Endodermal cell (in vitro differentiated cells): ENCODE measurements at regions not wholly inside any gene's neighbourhood (a gene's known extent, or its start where the extent isn't known, plus 50 kb on each side); places are given as distances from the start of the nearest gene placed in this dataset.

Source experiments
- DNase-seq: peaks from one replicate; pipeline ENCODE4 v3.0.0-alpha.2; 2017
- H3K27ac ChIP-seq: 2 replicates; pipeline ENCODE4 v1.5.1; 2013; ENCODE audit warnings: mild to moderate bottlenecking, low read depth, low read length, moderate library complexity
- H3K27me3 ChIP-seq: 2 replicates; pipeline ENCODE4 v1.6.1; 2013; ENCODE audit warnings: mild to moderate bottlenecking, low read length, moderate library complexity; ENCODE audit not compliant: insufficient read depth, control insufficient read depth, poor library complexity, severe bottlenecking
- H3K36me3 ChIP-seq: 2 replicates; pipeline ENCODE4 v1.7.0; 2013; ENCODE audit warnings: mild to moderate bottlenecking, low read length, moderate library complexity; ENCODE audit not compliant: control insufficient read depth, insufficient read depth
- H3K4me1 ChIP-seq: one replicate; pipeline ENCODE4 v1.7.0; 2013; ENCODE audit warnings: low read length; ENCODE audit not compliant: control insufficient read depth, insufficient read depth
- H3K4me3 ChIP-seq: 2 replicates; pipeline ENCODE4 v1.5.1; 2013; ENCODE audit warnings: mild to moderate bottlenecking, low read length, moderate library complexity
- H3K9ac ChIP-seq: 2 replicates; pipeline ENCODE4 v1.6.1; 2013; ENCODE audit warnings: mild to moderate bottlenecking, low read length, moderate library complexity; ENCODE audit not compliant: poor library complexity, severe bottlenecking; ENCODE audit errors: extremely low read depth
- H3K9me3 ChIP-seq: 2 replicates; pipeline ENCODE4 v1.6.1; 2013; ENCODE audit warnings: mild to moderate bottlenecking, low read length, moderate library complexity; ENCODE audit not compliant: control insufficient read depth
- H3K27ac Mint-ChIP-seq: 2 replicates; pipeline ENCODE4 v1.8.0; 2020; ENCODE audit warnings: mixed read lengths
- H3K27me3 Mint-ChIP-seq: 2 replicates; pipeline ENCODE4 v1.8.0; 2021; ENCODE audit warnings: mild to moderate bottlenecking, mixed read lengths; ENCODE audit not compliant: insufficient read depth
- H3K36me3 Mint-ChIP-seq: 2 replicates; pipeline ENCODE4 v1.8.0; 2020; ENCODE audit warnings: low read depth, mixed read lengths
- H3K4me1 Mint-ChIP-seq: 2 replicates; pipeline ENCODE4 v1.8.0; 2020; ENCODE audit warnings: mixed read lengths
- H3K4me3 Mint-ChIP-seq: 2 replicates; pipeline ENCODE4 v1.8.0; 2020; ENCODE audit warnings: mild to moderate bottlenecking, moderate library complexity, mixed read lengths
- H3K9me3 Mint-ChIP-seq: 2 replicates; pipeline ENCODE4 v1.8.0; 2020; ENCODE audit warnings: mild to moderate bottlenecking, mixed read lengths
- CTCF ChIP-seq: fragments of 200-600 bp; sonication (generic); conservative IDR thresholded peaks from 2 replicates; pipeline ENCODE4 v1.5.0; 2021; ENCODE audit warnings: antibody characterized with exemption, mild to moderate bottlenecking
- whole genome bisulfite sequencing, 2 experiments: methylation state at CpG; one replicate each; pipeline versions ENCODE4 v1.1.5 to v1.1.7; 2013; ENCODE audit warnings: missing lambda C conversion rate in 2 of 2, mixed read lengths in 1 of 2; ENCODE audit not compliant: insufficient coverage in 1 of 2, insufficient read length in 1 of 2; 5-methylcytosine and 5-hydroxymethylcytosine counted together

GRCh38 chr2:65957454-65957853 lies 477.5 kb upstream of the MEIS1 start:
- Histone ChIP-seq H3K27me3 (peaks cover 49% of the 10 kb centered on the region), H3K27ac (no peak overlapping the region), H3K9me3 (peaks cover 9% of the 10 kb centered on the region), H3K4me3 (no peak overlapping the region), H3K36me3 (no peaks in the 10 kb centered on the region), H3K4me1 (peaks cover 8% of the 10 kb centered on the region), H3K9ac (no peak overlapping the region)
- Mint-ChIP-seq H3K9me3 (peaks cover 2% of the 10 kb centered on the region), H3K27me3 (peaks cover 67% of the 10 kb centered on the region), H3K4me3 (no peak overlapping the region), H3K27ac (no peak overlapping the region), H3K4me1 (peaks cover 23% of the 10 kb centered on the region), H3K36me3 (no peaks in the 10 kb centered on the region)
- peak; percentile 61 for DNase-seq
- 81 to 100% methylated on average over 1 to 2 of the region's 2 CpGs for WGBS, 2 experiments
- no peak for TF ChIP-seq CTCF

GRCh38 chr2:65955259-65955658 lies 479.7 kb upstream of the MEIS1 start:
- H3K4me3 Mint-ChIP-seq: no peak overlapping the region
- no peak for TF ChIP-seq CTCF
- Histone ChIP-seq H3K27ac (no peak overlapping the region), H3K9me3 (peaks cover 9% of the 10 kb centered on the region), H3K4me1 (peaks cover 8% of the 10 kb centered on the region), H3K9ac (no peak overlapping the region), H3K36me3 (no peaks in the 10 kb centered on the region), H3K4me3 (no peak overlapping the region), H3K27me3 (peaks cover 70% of the 10 kb centered on the region)
- no peak overlapping the region for H3K27ac Mint-ChIP-seq
- WGBS, 2 experiments: 86 to 89% methylated on average over 2 of the region's 2 CpGs
- H3K4me1 Mint-ChIP-seq: peaks cover 25% of the 10 kb centered on the region
- no peaks in the 10 kb centered on the region for H3K36me3 Mint-ChIP-seq
- DNase-seq: no peak
- H3K27me3 Mint-ChIP-seq: peaks cover 69% of the 10 kb centered on the region
- H3K9me3 Mint-ChIP-seq: peaks cover 2% of the 10 kb centered on the region

- Mint-ChIP-seq H3K27ac (no peak overlapping the region), H3K9me3 (peaks cover 2% of the 10 kb centered on the region), H3K27me3 (peaks cover 82% of the 10 kb centered on the region), H3K4me3 (no peak overlapping the region), H3K4me1 (peaks cover 18% of the 10 kb centered on the region), H3K36me3 (no peaks in the 10 kb centered on the region)
- Histone ChIP-seq H3K4me3 (no peak overlapping the region), H3K27ac (no peak overlapping the region), H3K4me1 (peaks cover 4% of the 10 kb centered on the region), H3K27me3 (peaks cover 81% of the 10 kb centered on the region), H3K36me3 (no peaks in the 10 kb centered on the region), H3K9me3 (peaks cover 9% of the 10 kb centered on the region), H3K9ac (no peak overlapping the region)
- 90 to 94% methylated on average over 4 to 5 of the region's 5 CpGs for WGBS, 2 experiments
- TF ChIP-seq CTCF: no peak
- no peak for DNase-seq
Measured at GRCh38 chr2:65952966-65953761, 481.8 kb upstream of the MEIS1 start.
